Activated CD8-positive, alpha-beta memory T cell treated with anti-CD3 and anti-CD28 coated beads for 24 hours (primary cell): ENCODE measurements at regions not wholly inside any gene's neighbourhood (a gene's known extent, or its start where the extent isn't known, plus 50 kb on each side); places are given as distances from the start of the nearest gene placed in this dataset.
"Not testable (repeated sequence)": the region's sequence is repeated elsewhere in the genome, so short reads cannot be mapped to it uniquely, and the experiment has no call there.

Experiments
- DNase-seq: peaks from one replicate; pipeline ENCODE4 v3.0.0-alpha.2; 2020

GRCh38 chr17:34059423-34060220, 195.5 kb upstream of the CCL2 start:
- no peak for DNase-seq

GRCh38 chr17:34066528-34066927, 188.6 kb upstream of the CCL2 start:
- DNase-seq = no peak

DNA sequence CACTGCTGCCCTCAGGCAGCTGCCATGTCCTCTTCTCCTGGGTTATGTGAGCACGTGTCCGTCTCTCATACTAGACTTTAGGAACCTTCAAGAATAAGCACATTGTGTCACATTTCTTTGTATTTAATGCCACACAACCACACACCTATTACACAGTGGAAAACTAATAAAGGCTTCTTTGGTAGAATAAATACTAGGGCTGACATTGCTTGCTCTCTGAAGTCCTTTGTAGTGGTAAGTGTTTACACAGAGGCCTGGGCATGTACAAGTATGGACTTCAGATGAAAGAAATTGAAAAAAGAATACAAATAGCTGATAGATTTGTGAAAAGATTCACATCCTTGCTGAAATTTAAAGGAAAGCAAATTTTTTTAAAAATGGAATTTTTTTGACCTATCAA, 188.1 kb upstream of the CCL2 start:
- no peak for DNase-seq

GRCh38 chr17:34068571-34068970, 186.5 kb upstream of the CCL2 start:
- DNase-seq = no peak

GRCh38 chr17:34070712-34071111, 184.4 kb upstream of the CCL2 start:
- DNase-seq = no peak

DNA sequence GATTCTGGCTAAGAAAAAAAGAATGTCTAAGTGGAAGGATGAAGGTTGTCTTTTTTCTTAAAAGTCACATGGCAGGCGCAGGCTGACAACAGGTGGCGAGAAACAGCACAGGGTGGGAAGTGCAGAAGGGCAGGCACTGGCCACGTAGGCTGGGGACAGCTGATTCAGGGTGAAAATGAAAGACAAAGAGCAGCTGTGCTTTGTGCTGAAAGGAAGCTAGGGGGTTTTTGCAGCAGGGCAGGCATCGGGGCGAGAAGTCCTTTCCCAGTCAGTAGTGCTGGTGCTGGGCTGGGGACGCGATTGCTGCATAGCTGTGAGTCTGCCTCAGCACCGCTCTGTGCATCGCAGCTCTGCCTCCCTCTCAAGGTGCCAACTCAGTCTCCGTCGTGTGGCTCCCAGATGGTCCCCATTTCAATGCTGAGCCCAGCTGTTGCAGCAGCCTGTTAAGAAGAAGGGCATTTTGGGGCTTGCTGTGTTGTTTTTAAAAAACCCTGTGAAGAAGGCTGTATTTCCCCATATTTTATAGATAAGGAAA, 183.1 kb upstream of the CCL2 start:
- DNase-seq = no peak

- no peak for DNase-seq
Observed at GRCh38 chr17:34075076-34075475, 180.0 kb upstream of the CCL2 start.

DNA sequence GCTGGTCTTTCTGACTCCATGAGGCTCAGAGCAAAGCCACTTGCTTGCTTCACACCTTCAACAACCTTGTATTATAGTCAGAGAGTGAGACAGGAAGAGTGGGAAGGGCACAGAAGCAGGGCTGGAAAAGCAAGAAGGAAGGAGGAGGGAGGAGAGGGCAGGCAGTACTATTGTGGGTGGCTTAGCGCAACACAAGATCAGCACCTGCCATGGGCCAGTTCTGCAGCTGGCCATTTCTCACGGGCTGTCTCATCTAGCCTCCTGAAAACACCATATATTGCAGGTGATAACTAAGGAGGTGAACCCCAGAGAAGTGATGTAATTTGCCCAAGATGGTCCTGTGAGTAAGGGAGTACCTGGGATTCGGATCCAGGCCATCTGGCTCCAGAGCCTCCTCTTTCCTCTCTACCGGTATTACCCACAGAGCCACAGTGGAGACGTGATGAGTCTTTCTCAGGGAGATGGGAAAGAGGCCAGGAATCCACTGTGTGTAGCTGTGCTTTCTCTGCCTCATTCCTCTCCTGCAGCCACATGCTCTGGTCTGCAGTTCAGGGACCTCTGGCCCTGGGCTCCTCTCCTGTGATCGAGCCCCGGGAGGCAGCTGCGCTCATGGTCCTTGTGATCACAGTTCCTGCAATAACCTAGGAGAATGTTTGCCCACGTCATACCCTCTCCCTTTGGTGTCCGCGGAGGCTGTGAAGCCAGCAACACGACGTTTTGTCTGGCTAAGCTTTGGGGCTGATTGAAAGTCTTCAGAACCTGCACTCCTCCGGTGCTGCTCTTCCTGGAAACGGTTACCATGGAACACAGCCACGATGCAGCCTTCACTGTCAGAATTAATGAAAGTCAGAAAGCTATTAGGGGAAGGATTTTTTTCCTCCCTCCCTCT, 178.1 kb upstream of the CCL2 start:
- no peak for DNase-seq

DNA sequence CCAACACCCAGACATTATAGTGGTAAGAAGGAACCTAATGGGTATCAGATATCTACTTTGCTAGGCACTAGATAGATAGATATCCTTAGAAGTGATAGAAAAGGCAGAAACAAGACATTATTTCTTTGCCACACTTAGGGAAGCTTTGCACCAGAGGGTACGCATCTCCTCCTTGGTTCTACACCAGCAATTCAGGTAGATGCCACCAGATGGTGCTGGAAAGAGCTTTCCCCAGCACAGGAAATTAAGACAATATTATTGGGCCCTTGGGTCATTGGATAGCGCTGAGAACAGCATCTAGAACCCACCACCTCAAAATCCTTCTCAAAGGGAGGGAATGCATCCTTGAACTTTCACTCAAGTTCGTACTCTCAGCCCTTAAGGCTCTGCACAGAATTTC, 173.8 kb upstream of the CCL2 start:
- no peak for DNase-seq

GRCh38 chr17:34082404-34082803, 172.7 kb upstream of the CCL2 start:
- no peak for DNase-seq

GRCh38 chr17:34089042-34089441, 166.0 kb upstream of the CCL2 start:
- not testable (repeated sequence) for DNase-seq

DNA sequence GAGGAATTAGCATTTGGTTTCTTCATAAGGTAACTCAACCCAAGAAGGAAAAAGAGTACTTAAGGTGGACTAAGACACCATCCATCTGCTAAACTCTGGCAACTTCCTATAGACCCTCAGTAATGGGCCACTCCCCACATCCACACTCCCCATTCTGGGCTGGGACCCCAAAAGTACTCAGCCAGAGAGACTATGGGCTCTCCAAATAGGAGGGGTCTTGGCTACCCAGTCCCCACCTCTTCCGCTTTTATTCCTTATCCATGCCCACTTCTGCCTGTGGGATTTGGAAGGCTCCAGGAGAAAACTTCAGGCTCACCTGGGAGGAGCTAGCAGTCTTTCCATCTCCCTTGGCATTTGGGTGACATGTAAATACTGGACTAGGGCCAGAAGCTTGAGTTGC, 164.5 kb upstream of the CCL2 start:
- no peak for DNase-seq

- no peak for DNase-seq
Observed at GRCh38 chr17:34091975-34092374, 163.1 kb upstream of the CCL2 start.

- DNase-seq = no peak
Observed at GRCh38 chr17:34095106-34095505, 160.0 kb upstream of the CCL2 start.

DNA sequence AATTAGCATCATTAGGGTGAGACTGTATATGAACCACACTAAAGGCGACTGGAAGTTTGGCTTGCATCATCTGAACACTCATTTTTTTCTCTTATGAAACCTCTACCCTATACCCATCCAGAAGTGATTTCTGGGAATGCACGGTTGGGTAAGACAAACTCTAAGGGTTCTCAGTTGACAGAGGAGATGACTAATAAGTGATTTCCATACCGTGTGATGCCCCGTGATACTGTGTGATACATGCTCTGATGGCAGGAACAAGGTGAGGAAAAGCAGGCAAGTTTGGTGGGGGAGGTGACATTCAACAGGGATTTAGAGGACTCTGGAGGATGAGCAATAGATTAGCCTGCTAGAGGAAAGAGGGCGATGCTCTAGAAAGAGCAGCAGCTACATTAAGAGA, 156.4 kb upstream of the CCL2 start:
- no peak for DNase-seq

DNA sequence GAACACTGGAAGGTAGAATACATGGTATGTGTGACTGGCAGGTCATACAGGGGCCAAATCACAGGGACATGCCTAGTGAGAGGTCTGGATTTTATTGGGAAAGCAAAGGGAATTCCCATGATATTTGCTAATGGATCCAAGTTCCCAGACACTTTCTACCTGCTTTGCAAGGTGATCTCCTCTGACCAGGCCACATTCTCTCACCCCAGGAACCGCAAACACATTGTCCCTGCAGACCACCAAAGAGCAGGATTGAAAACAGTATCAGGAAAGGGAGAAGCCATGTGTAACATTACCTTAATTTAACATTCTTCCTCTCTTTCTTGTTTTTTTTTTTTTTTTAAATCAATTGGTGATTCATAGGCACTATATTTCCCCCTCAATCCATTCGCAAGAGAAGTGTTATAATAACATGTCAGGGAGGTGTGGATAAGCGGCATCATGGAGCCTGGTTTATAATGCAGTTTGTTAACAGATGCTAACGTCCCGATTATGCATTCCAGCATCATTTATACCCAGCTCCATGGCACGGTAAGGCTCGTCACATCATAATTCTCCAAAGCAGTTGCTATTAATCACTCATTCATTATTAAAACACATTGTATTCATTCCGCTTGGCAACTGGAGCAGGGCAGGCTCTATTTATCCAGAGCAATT, 155.1 kb upstream of the CCL2 start:
- DNase-seq = no peak

- no peak for DNase-seq
Observed at GRCh38 chr17:34107019-34107418, 148.1 kb upstream of the CCL2 start.

- no peak for DNase-seq
Observed at GRCh38 chr17:34110315-34110714, 144.8 kb upstream of the CCL2 start.

DNA sequence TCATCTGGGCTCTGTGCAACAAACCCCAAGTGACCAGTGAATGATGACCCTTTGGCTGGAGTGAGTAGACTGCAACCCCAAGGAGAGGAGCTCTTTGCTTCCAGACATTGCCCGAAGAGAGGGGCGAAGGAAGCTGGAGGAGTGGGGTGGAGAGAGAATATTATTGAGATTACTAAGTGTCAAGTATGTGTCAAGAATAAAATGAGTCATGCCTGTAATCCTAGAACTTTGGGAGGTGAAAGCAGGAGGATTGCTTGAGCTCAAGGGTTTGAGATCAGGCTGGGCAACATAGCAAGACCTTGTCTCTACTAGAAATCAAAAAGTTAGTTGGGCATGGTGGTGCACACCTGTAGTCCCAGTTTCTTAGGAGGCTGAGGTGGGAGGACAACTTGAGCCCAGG, 142.0 kb upstream of the CCL2 start:
- no peak for DNase-seq

DNA sequence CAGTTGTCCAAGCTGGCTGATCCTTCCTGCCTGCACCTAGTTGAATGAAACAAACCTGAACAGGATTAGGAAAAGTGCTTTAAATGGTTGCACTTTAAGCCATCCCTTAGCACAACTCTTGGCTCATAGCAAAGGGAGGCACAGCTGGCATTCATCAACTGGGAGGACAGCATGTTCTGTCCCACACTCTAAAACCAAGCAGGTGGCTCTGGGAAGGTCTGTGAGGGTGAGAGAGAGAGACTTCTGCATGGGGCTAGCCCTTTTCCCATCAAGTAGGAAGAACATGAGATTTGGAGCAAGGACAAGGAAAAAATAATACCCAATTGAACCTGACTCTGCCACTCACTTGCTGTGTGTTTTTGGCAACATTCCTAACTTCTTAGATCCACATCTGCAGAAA, 140.9 kb upstream of the CCL2 start:
- DNase-seq = no peak

DNA sequence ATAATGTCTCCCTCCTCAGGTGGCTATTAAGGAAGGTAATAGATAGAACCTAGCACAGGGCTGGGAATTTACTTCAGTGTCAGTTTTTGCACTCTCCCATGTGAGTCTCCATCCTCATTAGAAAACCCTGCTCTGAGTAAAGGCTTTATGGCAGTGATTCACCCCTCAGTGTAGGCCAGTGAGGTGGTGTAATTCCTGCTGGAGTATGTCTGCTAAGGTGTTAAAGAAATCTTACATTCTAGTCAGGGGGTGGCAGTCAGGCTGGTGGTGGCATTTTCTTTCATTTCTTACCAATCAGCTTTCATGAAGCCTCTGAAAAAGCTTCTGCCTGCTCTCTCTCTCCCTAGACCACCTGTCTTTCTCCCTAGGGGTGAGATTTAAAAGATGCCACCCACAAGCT, 138.8 kb upstream of the CCL2 start:
- DNase-seq = no peak

- DNase-seq = no peak
Observed at GRCh38 chr17:34117332-34117731, 137.8 kb upstream of the CCL2 start.

DNA sequence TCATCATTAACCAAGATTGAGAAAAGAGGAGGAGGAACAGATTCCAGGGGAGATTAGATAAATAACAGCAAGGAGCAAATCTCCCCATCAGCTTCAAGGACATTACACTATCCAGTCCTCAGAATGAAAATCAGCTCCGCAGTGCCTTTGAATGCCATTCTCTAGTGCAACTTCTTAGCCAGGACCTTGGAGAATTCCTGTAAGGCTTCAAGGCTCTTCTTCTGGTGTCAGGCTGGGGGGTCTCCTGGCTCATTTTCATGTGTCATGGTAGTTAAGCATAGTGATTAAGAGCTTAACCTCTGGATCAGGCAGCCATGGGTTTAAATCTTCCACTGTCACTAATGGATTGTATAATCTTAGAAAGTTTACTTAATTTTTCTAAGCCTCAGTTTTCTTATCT, 137.3 kb upstream of the CCL2 start:
- DNase-seq = no peak

DNA sequence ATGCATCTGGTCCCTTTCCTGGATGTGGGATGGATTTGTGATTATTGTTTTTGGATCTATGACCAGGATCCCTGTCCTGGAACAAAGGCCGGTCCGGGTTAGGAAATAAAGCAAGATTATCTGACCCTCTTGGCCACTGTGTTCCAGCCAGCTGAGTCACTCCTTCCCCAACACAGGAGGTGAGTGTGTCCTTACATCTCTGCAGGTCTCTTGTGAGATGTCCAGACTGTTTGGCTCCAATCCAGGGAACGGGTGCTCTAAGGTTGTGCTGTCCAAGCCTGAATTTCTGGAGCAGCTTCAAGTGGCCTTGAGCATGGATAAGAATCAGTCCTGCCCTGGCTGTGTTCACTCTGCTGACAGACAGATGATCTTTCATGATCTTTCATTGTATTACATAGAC, 136.5 kb upstream of the CCL2 start:
- no peak for DNase-seq
